ENCODE measurements at regions not wholly inside any gene's neighbourhood (a gene's known extent, or its start where the extent isn't known, plus 50 kb on each side); places are given as distances from the start of the nearest gene placed in this dataset.

DNA sequence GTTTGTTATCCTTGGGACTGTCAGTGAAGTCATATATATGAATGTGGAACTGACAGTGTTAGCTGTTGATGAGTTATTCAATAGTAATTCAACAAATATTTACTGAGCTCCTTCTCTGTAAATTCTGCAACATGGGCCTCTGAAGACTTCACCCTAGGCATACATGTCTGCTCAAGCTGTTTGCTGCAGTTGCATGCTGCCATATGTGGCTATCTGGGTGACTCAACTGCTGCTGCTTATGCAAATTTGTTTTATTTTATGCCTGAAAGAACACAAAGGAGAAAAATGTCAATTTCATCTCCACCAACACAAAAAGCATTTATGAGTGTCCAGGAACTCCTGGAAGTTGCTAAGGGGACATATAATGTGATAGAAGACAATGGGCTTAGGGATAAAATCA lies 417.6 kb downstream of the AASDHPPT start:
- TF ChIP-seq POLR2A (IDR thresholded peaks at IDR 0.05; ENCODE audit: extremely low read depth, insufficient read length): no peak
- TF ChIP-seq, protein P1, sequence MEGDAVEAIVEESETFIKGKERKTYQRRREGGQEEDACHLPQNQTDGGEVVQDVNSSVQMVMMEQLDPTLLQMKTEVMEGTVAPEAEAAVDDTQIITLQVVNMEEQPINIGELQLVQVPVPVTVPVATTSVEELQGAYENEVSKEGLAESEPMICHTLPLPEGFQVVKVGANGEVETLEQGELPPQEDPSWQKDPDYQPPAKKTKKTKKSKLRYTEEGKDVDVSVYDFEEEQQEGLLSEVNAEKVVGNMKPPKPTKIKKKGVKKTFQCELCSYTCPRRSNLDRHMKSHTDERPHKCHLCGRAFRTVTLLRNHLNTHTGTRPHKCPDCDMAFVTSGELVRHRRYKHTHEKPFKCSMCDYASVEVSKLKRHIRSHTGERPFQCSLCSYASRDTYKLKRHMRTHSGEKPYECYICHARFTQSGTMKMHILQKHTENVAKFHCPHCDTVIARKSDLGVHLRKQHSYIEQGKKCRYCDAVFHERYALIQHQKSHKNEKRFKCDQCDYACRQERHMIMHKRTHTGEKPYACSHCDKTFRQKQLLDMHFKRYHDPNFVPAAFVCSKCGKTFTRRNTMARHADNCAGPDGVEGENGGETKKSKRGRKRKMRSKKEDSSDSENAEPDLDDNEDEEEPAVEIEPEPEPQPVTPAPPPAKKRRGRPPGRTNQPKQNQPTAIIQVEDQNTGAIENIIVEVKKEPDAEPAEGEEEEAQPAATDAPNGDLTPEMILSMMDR (IDR thresholded peaks at IDR 0.05; ENCODE audit: low read depth, low read length): no peak
- no peak for TF ChIP-seq MYC (IDR thresholded peaks at IDR 0.05; ENCODE audit: low read depth, low read length)
